DND-41 (cell line): ENCODE measurements at regions not wholly inside any gene's neighbourhood (a gene's known extent, or its start where the extent isn't known, plus 50 kb on each side); places are given as distances from the start of the nearest gene placed in this dataset.

Experiments used
- ATAC-seq: fragments of 200-7000 bp; cut with Tn5 transposase; 3 replicates; pipeline ENCODE4 v1.9.1; 2021; ENCODE audit warnings: low read depth; ENCODE audit not compliant: insufficient read depth
- DNase-seq: peaks from one replicate; pipeline ENCODE4 v3.0.0-alpha.2; 2020
- H2AFZ ChIP-seq: 2 replicates; pipeline ENCODE4 v1.6.0; 2012; ENCODE audit warnings: low read depth, low read length
- H3K27ac ChIP-seq: 2 replicates; pipeline ENCODE4 v1.5.1; 2012; ENCODE audit warnings: low read length, inconsistent platforms
- H3K27me3 ChIP-seq: fragments of 200-600 bp; sonication (generic); 2 replicates; pipeline ENCODE4 v1.6.0; 2012; ENCODE audit warnings: low read length, mild to moderate bottlenecking, inconsistent platforms; ENCODE audit not compliant: insufficient read depth, poor library complexity
- H3K36me3 ChIP-seq: 2 replicates; pipeline ENCODE4 v1.5.1; 2012; ENCODE audit warnings: low read length, inconsistent platforms; ENCODE audit not compliant: insufficient read depth
- H3K4me1 ChIP-seq: 2 replicates; pipeline ENCODE4 v1.5.1; 2012; ENCODE audit warnings: mild to moderate bottlenecking, low read length; ENCODE audit not compliant: insufficient read depth
- H3K4me2 ChIP-seq: 2 replicates; pipeline ENCODE4 v1.6.0; 2012; ENCODE audit warnings: mild to moderate bottlenecking, moderate library complexity, low read length, inconsistent platforms; ENCODE audit not compliant: insufficient read depth
- H3K4me3 ChIP-seq, 2 experiments: fragments of 200-600 bp in 1 of 2; shearing (Covaris generic) in 1 of 2; 2 replicates each; pipeline ENCODE4 v1.5.1; 2012 to 2016; ENCODE audit warnings: inconsistent platforms in 2 of 2, low read length in 2 of 2, mild to moderate bottlenecking in 2 of 2, low read depth in 1 of 2, moderate library complexity in 1 of 2
- H3K79me2 ChIP-seq: 2 replicates; pipeline ENCODE4 v1.6.0; 2012; ENCODE audit warnings: low read length, inconsistent platforms; ENCODE audit not compliant: insufficient read depth
- H3K9ac ChIP-seq: 2 replicates; pipeline ENCODE4 v1.6.0; 2012; ENCODE audit warnings: low read depth, mild to moderate bottlenecking, inconsistent platforms, low read length, moderate library complexity
- H3K9me3 ChIP-seq: 2 replicates; pipeline ENCODE4 v1.5.1; 2012; ENCODE audit warnings: low read length, moderate library complexity, mild to moderate bottlenecking, inconsistent platforms; ENCODE audit not compliant: insufficient read depth, severe bottlenecking
- H4K20me1 ChIP-seq: 2 replicates; pipeline ENCODE4 v1.6.0; 2012; ENCODE audit warnings: low read length; ENCODE audit not compliant: insufficient read depth
- CTCF ChIP-seq: IDR thresholded peaks from 2 replicates; pipeline ENCODE4 v1.5.1; 2012; ENCODE audit warnings: borderline replicate concordance, low read length, moderate library complexity, mild to moderate bottlenecking; ENCODE audit not compliant: poor library complexity, severe bottlenecking; ENCODE audit errors: extremely low read depth
- EZH2 ChIP-seq: IDR thresholded peaks from 3 replicates; pipeline ENCODE4 v1.6.1; 2012; ENCODE audit warnings: borderline replicate concordance, low read depth, mild to moderate bottlenecking, moderate library complexity, low read length, inconsistent platforms; ENCODE audit not compliant: severe bottlenecking

- no peaks in the 10 kb centered on the region for H3K36me3 ChIP-seq
- H3K9me3 ChIP-seq = no peaks in the 10 kb centered on the region
- no peak overlapping the region for H3K27ac ChIP-seq
These were observed 620.4 kb downstream of the BRD1 start for GRCh38 chr22:49207008-49208003.

DNA sequence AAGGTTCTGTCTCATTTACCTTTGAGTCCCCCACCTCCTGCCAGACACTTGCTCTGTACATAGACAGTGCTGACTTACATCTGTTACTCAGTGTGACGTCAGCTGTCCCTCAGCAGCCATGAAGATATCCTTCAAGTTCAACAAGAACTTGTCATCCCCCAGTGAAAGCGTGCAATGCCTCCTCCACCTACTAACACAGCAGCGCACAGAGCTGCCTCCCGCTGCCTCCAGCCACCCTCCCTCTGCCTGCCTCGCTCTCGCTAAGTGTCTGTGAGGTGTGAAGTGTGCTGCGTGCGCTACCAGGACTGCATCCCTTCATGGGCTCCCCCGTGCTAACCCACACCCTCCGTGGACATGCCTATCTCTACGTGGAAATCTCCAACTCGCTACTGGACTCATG is 621.4 kb downstream of the BRD1 start:
- H3K79me2 ChIP-seq = no peaks in the 10 kb centered on the region
- no peaks in the 10 kb centered on the region for H3K36me3 ChIP-seq
- peaks cover 15% of the 10 kb centered on the region for H4K20me1 ChIP-seq
- TF ChIP-seq CTCF (no peak), EZH2 (no peak)
- DNase-seq (no peak), ATAC-seq (no peak)
- no peaks in the 10 kb centered on the region for H3K27me3 ChIP-seq
- no peak overlapping the region for H3K27ac ChIP-seq
- no peak overlapping the region for H3K4me3 ChIP-seq
- H3K4me2 ChIP-seq = no peak overlapping the region
- no peaks in the 10 kb centered on the region for H3K9me3 ChIP-seq
- no peak overlapping the region for H3K9ac ChIP-seq
- H3K4me1 ChIP-seq = no peaks in the 10 kb centered on the region
- H2AFZ ChIP-seq = no peak overlapping the region

More at GRCh38 chr22:49207008-49208003, 620.4 kb downstream of the BRD1 start:
- DNase-seq (no peak), ATAC-seq (no peak)
- Histone ChIP-seq H4K20me1 (peaks cover 16% of the 10 kb centered on the region), H3K4me1 (no peaks in the 10 kb centered on the region), H3K4me2 (no peak overlapping the region), H2AFZ (no peak overlapping the region), H3K9ac (no peak overlapping the region), H3K79me2 (no peaks in the 10 kb centered on the region), H3K4me3 (no peak overlapping the region), H3K27me3 (no peaks in the 10 kb centered on the region)
- TF ChIP-seq EZH2 (no peak), CTCF (no peak)

GRCh38 chr22:49205483-49205800 is 622.2 kb downstream of the BRD1 start:
- no peak overlapping the region for H3K4me3 ChIP-seq
- H3K9me3 ChIP-seq = no peaks in the 10 kb centered on the region
- TF ChIP-seq EZH2 (no peak), CTCF (no peak)
- H3K79me2 ChIP-seq = no peaks in the 10 kb centered on the region
- no peak overlapping the region for H2AFZ ChIP-seq
- DNase-seq (no peak), ATAC-seq (no peak)
- no peaks in the 10 kb centered on the region for H3K27me3 ChIP-seq
- no peak overlapping the region for H3K27ac ChIP-seq
- H3K4me2 ChIP-seq = no peak overlapping the region
- H3K9ac ChIP-seq = no peak overlapping the region
- peaks cover 13% of the 10 kb centered on the region for H4K20me1 ChIP-seq
- H3K4me1 ChIP-seq = no peaks in the 10 kb centered on the region
- no peaks in the 10 kb centered on the region for H3K36me3 ChIP-seq
